K562 (cell line): ENCODE measurements at regions not wholly inside any gene's neighbourhood (a gene's known extent, or its start where the extent isn't known, plus 50 kb on each side); places are given as distances from the start of the nearest gene placed in this dataset.

Source experiments
- ATAC-seq: fragments of 200-7000 bp; cut with Tn5 transposase; 3 replicates; pipeline ENCODE4 v1.9.1; 2020; ENCODE audit warnings: moderate library complexity
- BruUV-seq: library from RNA; stranded (reverse); fragments of 400-500 nt; replicated peaks from 2 replicates; lab custom pipeline; 2021; lab: Mats Ljungman, UMichigan
- CTCF ChIA-PET: fragments of 300-600 bp; formaldehyde crosslinking; extraction: SDS; loops from one replicate; lab custom pipeline; 2021; ENCODE audit warnings: low intra/inter-chr PET ratio; lab: Yijun Ruan, JAX
- POLR2A ChIA-PET: fragments of 300-600, 350-650 bp; sonication (Branson Sonifier 250); formaldehyde crosslinking; extraction: SDS; loops from one replicate; lab custom pipeline; 2021; ENCODE audit warnings: antibody characterized with exemption, inconsistent platforms; lab: Yijun Ruan, JAX
- DNase-seq, 4 experiments: peaks; one replicate each; pipeline versions ENCODE4 v3.0.0 to v3.0.0-alpha.2; 2011 to 2018; ENCODE audit warnings: low spot score in 3 of 4, mixed read lengths in 3 of 4; ENCODE audit errors: extremely low read depth in 1 of 4
- FAIRE-seq: peaks from 2 replicates; lab custom pipeline; 2011; peaks lifted over from hg19 to GRCh38; lab: Jason Lieb, UNC
- H2AFZ ChIP-seq: 2 replicates; pipeline ENCODE4 v1.6.0; 2011; ENCODE audit warnings: low read depth, low read length, control low read depth, inconsistent platforms
- H3K27ac ChIP-seq: fragments of 200-600 bp; 3 replicates; pipeline ENCODE4 v1.8.0; 2011; ENCODE audit warnings: low read depth, mild to moderate bottlenecking, control low read depth, inconsistent platforms, low read length, moderate library complexity, mixed read lengths; ENCODE audit errors: extremely low read depth
- H3K27me3 ChIP-seq, 2 experiments: fragments of 300-600 bp in 1 of 2; 2 replicates in 1 of 2; 3 replicates in 1 of 2; pipeline versions ENCODE4 v1.6.0 to v1.8.0; 2011; ENCODE audit warnings: inconsistent platforms in 2 of 2, low read length in 2 of 2, mild to moderate bottlenecking in 1 of 2, mixed read lengths in 1 of 2, moderate library complexity in 1 of 2; ENCODE audit not compliant: control insufficient read depth in 2 of 2, insufficient read depth in 2 of 2
- H3K36me3 ChIP-seq: fragments of 300-600 bp; 3 replicates; pipeline ENCODE4 v1.8.0; 2011; ENCODE audit warnings: mild to moderate bottlenecking, low read length, inconsistent platforms; ENCODE audit not compliant: control insufficient read depth, insufficient read depth
- H3K4me1 ChIP-seq, 2 experiments: fragments of 200-600 bp in 1 of 2; replicated peaks in 1 of 2; 2 replicates in 1 of 2; 3 replicates in 1 of 2; pipeline versions ENCODE4 v1.5.1 to v1.8.0; 2011; ENCODE audit warnings: inconsistent platforms in 2 of 2, low read length in 2 of 2, mild to moderate bottlenecking in 1 of 2, mixed read lengths in 1 of 2, moderate library complexity in 1 of 2; ENCODE audit not compliant: control insufficient read depth in 2 of 2, insufficient read depth in 2 of 2
- H3K4me2 ChIP-seq: 2 replicates; pipeline ENCODE4 v1.6.1; 2011; ENCODE audit warnings: low read length, control low read depth, inconsistent platforms, mixed read lengths; ENCODE audit not compliant: insufficient read depth
- H3K4me3 ChIP-seq: fragments of 200-600 bp; sonication (generic), shearing (Covaris generic); 2 replicates; pipeline ENCODE4 v1.5.1; 2016; ENCODE audit warnings: control low read depth, inconsistent platforms
- H3K79me2 ChIP-seq: fragments of 200-600 bp; 3 replicates; pipeline ENCODE4 v1.8.0; 2011; ENCODE audit warnings: low read length, inconsistent platforms; ENCODE audit not compliant: control insufficient read depth, insufficient read depth
- H3K9ac ChIP-seq, 2 experiments: 2 replicates each; pipeline versions ENCODE4 v1.6.0 to v1.6.1; 2011; ENCODE audit warnings: low read depth in 2 of 2, low read length in 2 of 2, control low read depth in 1 of 2, inconsistent platforms in 1 of 2, mild to moderate bottlenecking in 1 of 2, mixed read lengths in 1 of 2; ENCODE audit not compliant: insufficient read depth in 1 of 2
- H3K9me1 ChIP-seq: one replicate; pipeline ENCODE4 v1.6.0; 2011; ENCODE audit warnings: inconsistent platforms, mild to moderate bottlenecking, low read length, moderate library complexity; ENCODE audit not compliant: control insufficient read depth, insufficient read depth
- H3K9me3 ChIP-seq: replicated peaks from 2 replicates; pipeline ENCODE4 v1.5.1; 2011; ENCODE audit warnings: low read depth, low read length, inconsistent platforms; ENCODE audit not compliant: control insufficient read depth, insufficient read depth
- H4K20me1 ChIP-seq: replicated peaks from 2 replicates; pipeline ENCODE4 v1.6.1; 2011; ENCODE audit warnings: low read length, inconsistent platforms, mixed read lengths; ENCODE audit not compliant: control insufficient read depth, insufficient read depth
- RAD21 ChIP-seq, 2 experiments: fragments of 250-450 bp in 1 of 2; fragments of 450-650 bp in 1 of 2; sonication (Bioruptor Pico) in 1 of 2; formaldehyde crosslinking in 1 of 2; IDR thresholded peaks in 1 of 2; conservative IDR thresholded peaks in 1 of 2; 2 replicates each; pipeline versions ENCODE4 v1.4.0 to v1.8.0; 2020 to 2022; ENCODE audit warnings: mild to moderate bottlenecking in 2 of 2, moderate library complexity in 1 of 2
- TCF7 ChIP-seq: sonication (generic); IDR thresholded peaks from 2 replicates; pipeline ENCODE4 v1.6.1; 2016; ENCODE audit warnings: antibody characterized with exemption, borderline replicate concordance
- TRIM28 ChIP-seq: fragments of 450-650 bp; IDR thresholded peaks from 2 replicates; pipeline ENCODE4 v1.6.1; 2017
- WGBS: fragments of 100-300 bp; shearing (Covaris generic); methylation state at CpG from one replicate; pipeline ENCODE4 v1.1.6; 2016; ENCODE audit warnings: low coverage, mixed read lengths; ENCODE audit not compliant: insufficient coverage; ENCODE audit errors: missing lambda C conversion rate; 5-methylcytosine and 5-hydroxymethylcytosine counted together
- in situ Hi-C: fragments of 300-500 bp; cut with MboI; formaldehyde crosslinking; loops from 4 replicates; pipeline ENCODE4 v1.15.0; 2018; ENCODE audit warnings: inconsistent platforms, mixed read lengths
- intact Hi-C: fragments of 100-400 bp; cut with micrococcal nuclease; formaldehyde crosslinking; loops from 2 replicates; pipeline ENCODE4 v1.14.2; 2022
- TF ChIP-seq, protein P1 (sequence below), 3 experiments: IDR thresholded peaks in 2 of 3; conservative IDR thresholded peaks in 1 of 3; 2 replicates each; pipeline ENCODE4 v1.5.1; 2011 to 2012; ENCODE audit warnings: low read length in 3 of 3, mild to moderate bottlenecking in 3 of 3, control low read depth in 2 of 3, improper control_type of control experiment in 1 of 3, inconsistent platforms in 1 of 3, low read depth in 1 of 3, mixed read lengths in 1 of 3, moderate library complexity in 1 of 3; ENCODE audit not compliant: insufficient read depth in 2 of 3

DNA sequence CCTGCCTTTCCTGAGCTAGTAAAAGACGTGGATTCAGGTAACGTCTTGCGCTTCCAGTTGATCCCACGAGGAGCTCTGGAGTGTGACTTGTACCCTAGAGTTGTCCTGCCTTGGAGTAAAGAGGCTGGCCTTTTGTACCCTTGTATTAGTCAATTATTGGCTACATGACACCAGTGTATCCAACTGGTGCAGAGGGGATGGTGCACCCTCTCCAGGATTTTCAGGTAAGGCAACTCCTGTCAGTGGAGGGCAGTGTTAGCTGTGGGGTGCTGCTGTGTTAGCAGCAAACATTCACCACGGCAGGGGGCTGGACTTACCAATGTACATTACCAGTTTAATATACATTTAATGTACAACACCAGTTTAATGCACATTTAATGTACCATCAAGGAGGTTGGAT, 233.5 kb downstream of the MIAT start:
- Histone ChIP-seq H3K9ac (no peak overlapping the region), H3K9me1 (no peaks in the 10 kb centered on the region), H3K27ac (no peak overlapping the region), H3K4me2 (no peak overlapping the region), H2AFZ (no peak overlapping the region), H3K27me3 (peaks cover 0 to 14% of the 10 kb centered on the region in 2 experiments; a peak in 1 of 5 replicates), H3K4me1 (no peaks in the 10 kb centered on the region), H3K9me3 (no peaks in the 10 kb centered on the region), H3K79me2 (no peaks in the 10 kb centered on the region), H3K36me3 (no peaks in the 10 kb centered on the region), H3K4me3 (no peak overlapping the region), H4K20me1 (no peaks in the 10 kb centered on the region)
- no peak for DNase-seq
- ATAC-seq = no peak
- no peak for FAIRE-seq
- in situ Hi-C loops = no loop called here
- TF ChIP-seq RAD21 (CRISPR knock-in tag; conservative IDR thresholded peaks at IDR 0.05 in 1 of 2, IDR thresholded peaks at IDR 0.05 in 1 of 2) = peak in 1 of 2 experiments; percentile 17; a peak in 1 of 4 replicates
- TF ChIP-seq, protein P1, sequence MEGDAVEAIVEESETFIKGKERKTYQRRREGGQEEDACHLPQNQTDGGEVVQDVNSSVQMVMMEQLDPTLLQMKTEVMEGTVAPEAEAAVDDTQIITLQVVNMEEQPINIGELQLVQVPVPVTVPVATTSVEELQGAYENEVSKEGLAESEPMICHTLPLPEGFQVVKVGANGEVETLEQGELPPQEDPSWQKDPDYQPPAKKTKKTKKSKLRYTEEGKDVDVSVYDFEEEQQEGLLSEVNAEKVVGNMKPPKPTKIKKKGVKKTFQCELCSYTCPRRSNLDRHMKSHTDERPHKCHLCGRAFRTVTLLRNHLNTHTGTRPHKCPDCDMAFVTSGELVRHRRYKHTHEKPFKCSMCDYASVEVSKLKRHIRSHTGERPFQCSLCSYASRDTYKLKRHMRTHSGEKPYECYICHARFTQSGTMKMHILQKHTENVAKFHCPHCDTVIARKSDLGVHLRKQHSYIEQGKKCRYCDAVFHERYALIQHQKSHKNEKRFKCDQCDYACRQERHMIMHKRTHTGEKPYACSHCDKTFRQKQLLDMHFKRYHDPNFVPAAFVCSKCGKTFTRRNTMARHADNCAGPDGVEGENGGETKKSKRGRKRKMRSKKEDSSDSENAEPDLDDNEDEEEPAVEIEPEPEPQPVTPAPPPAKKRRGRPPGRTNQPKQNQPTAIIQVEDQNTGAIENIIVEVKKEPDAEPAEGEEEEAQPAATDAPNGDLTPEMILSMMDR (IDR thresholded peaks at IDR 0.05 in 2 of 3, conservative IDR thresholded peaks at IDR 0.05 in 1 of 3; ENCODE audit: insufficient read depth in 2 of 3, low read depth in 1 of 3, low read length in 3 of 3) = peak in 1 of 3 experiments; percentile 24; a peak in 1 of 6 replicates
- no peak for TF ChIP-seq TCF7
- no peak for TF ChIP-seq TRIM28
- 3% methylated on average over 5 of the region's 5 CpGs for WGBS
- intact Hi-C loops = no loop called here
- CTCF ChIA-PET = interaction anchor here (0.7 kb wide), 1 partner anchor 1118 kb away, joined by 3 read pairs; no protein-coding TSS in a partner anchor
- POLR2A ChIA-PET = no interaction called here
- BruUV-seq = no TSS peak
